ENCODE measurements at regions not wholly inside any gene's neighbourhood (a gene's known extent, or its start where the extent isn't known, plus 50 kb on each side); places are given as distances from the start of the nearest gene placed in this dataset.

DNA sequence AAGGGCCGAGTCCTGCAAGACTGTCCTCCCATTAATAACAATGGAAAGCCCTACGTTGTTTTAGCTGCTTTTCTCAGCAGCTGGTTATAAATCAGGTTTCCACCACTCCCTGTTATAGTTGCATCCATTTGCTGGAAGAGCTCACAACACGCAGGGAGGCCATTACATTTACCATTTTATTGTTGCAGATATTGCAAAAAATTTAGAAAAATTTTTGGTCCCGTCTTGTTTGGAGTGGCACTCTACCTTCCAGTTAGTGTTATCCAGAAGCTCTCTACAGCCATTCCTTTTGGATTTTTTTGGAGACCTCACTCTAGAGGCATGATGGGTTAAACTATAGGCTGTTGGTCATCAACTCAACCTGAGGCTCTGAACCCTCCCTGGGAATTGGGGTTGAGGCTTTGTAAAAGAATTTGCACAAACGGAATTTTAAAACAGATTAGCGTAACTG lies 1532.1 kb upstream of the TPTE start:
- H3K4me3 Mint-ChIP-seq = no peak overlapping the region
- ChIA-PET CTCF (no interaction called here), POLR2A (no interaction called here)
- Histone ChIP-seq H3K9ac (ENCODE audit: low read length) (no peak overlapping the region), H3K9me3 (ENCODE audit: control extremely low read depth in 1 of 3, control insufficient read depth in 2 of 3, insufficient read depth in 1 of 3, low read length in 2 of 3) (peaks cover 3 to 29% (median 6%) of the 10 kb centered on the region in 3 donors), H4K20me1 (ENCODE audit: control insufficient read depth, insufficient read depth, low read length, poor library complexity, severe bottlenecking) (no peaks in the 10 kb centered on the region), H2AFZ (ENCODE audit: insufficient read depth, low read depth, low read length, poor library complexity, severe bottlenecking) (no peak overlapping the region), H3K4me1 (ENCODE audit: control insufficient read depth in 2 of 2, insufficient read depth in 2 of 2, low read length in 2 of 2) (no peaks in the 10 kb centered on the region), H3K79me2 (ENCODE audit: control insufficient read depth, insufficient read depth, low read length) (no peaks in the 10 kb centered on the region), H3K27ac (ENCODE audit: low read length in 2 of 2) (no peak overlapping the region), H3K36me3 (replicated peaks in 1 of 2; ENCODE audit: control extremely low read depth in 1 of 2, control insufficient read depth in 1 of 2, extremely low read depth in 1 of 2, insufficient read depth in 2 of 2, low read length in 1 of 2) (no peaks in the 10 kb centered on the region), H3K4me3 (ENCODE audit: control extremely low read depth in 1 of 5, extremely low read depth in 1 of 5, insufficient read depth in 1 of 5, low read depth in 2 of 5, low read length in 4 of 5) (no peak overlapping the region), H3K27me3 (replicated peaks in 1 of 4; ENCODE audit: control extremely low read depth in 1 of 4, control insufficient read depth in 3 of 4, insufficient read depth in 4 of 4, low read length in 3 of 4) (peaks cover 0 to 13% (median 4%) of the 10 kb centered on the region in 4 experiments), H3K4me2 (replicated peaks; ENCODE audit: low read depth, low read length, poor library complexity, severe bottlenecking) (no peak overlapping the region)
- H3K27ac Mint-ChIP-seq = no peak overlapping the region
- no peak for TF ChIP-seq EZH2 (IDR thresholded peaks at IDR 0.05; ENCODE audit: borderline replicate concordance, insufficient read depth, low read depth, low read length, poor library complexity, severe bottlenecking)
- TF ChIP-seq, protein P1, sequence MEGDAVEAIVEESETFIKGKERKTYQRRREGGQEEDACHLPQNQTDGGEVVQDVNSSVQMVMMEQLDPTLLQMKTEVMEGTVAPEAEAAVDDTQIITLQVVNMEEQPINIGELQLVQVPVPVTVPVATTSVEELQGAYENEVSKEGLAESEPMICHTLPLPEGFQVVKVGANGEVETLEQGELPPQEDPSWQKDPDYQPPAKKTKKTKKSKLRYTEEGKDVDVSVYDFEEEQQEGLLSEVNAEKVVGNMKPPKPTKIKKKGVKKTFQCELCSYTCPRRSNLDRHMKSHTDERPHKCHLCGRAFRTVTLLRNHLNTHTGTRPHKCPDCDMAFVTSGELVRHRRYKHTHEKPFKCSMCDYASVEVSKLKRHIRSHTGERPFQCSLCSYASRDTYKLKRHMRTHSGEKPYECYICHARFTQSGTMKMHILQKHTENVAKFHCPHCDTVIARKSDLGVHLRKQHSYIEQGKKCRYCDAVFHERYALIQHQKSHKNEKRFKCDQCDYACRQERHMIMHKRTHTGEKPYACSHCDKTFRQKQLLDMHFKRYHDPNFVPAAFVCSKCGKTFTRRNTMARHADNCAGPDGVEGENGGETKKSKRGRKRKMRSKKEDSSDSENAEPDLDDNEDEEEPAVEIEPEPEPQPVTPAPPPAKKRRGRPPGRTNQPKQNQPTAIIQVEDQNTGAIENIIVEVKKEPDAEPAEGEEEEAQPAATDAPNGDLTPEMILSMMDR (IDR thresholded peaks at IDR 0.05) = no peak
- intact Hi-C loops (cut with micrococcal nuclease) = no loop called here
- H3K4me1 Mint-ChIP-seq = no peaks in the 10 kb centered on the region
- DNase-seq = no peak
- peaks cover 30% of the 10 kb centered on the region for H3K27me3 Mint-ChIP-seq
- ATAC-seq (ENCODE audit: low read depth) = no peak
- 44% methylated on average over 6 of the region's 6 CpGs for WGBS (ENCODE audit: insufficient coverage)
- peaks cover 16% of the 10 kb centered on the region for H3K9me3 Mint-ChIP-seq (ENCODE audit: insufficient read depth)

DNA sequence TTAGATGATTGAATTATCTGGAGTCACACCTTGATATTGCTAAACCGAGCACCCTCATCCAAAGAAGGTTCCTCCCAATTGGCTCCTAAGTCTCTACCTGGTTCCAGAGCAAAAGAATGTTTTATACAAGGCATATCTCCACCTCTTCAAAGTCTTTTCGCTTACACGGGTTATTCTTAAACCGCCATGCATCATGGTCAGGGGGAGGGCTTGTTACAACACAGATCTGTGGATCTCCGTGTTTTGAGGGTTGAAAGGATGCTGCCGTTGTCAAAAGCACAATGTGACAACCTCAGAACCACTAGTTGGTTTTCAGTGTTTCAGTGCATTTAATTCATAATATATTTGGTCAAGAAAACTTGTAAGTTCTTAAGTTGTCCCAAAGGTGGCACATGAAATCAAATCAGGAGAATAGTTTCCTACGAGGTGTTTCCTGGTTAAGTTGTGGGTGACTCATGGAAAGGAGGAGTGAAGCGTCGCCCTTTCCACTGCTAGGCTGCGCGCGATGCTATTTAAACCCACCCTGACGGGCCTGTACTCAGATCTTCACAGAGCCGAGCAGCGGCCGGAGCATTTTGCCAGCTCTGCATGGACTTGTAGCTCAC lies 1531.6 kb upstream of the TPTE start:
- intact Hi-C loops (cut with micrococcal nuclease) = no loop called here
- Histone ChIP-seq H3K27ac (ENCODE audit: low read length in 2 of 2) (no peak overlapping the region), H3K4me2 (replicated peaks; ENCODE audit: low read depth, low read length, poor library complexity, severe bottlenecking) (no peak overlapping the region), H3K79me2 (ENCODE audit: control insufficient read depth, insufficient read depth, low read length) (no peaks in the 10 kb centered on the region), H2AFZ (ENCODE audit: insufficient read depth, low read depth, low read length, poor library complexity, severe bottlenecking) (no peak overlapping the region), H3K9me3 (ENCODE audit: control extremely low read depth in 1 of 3, control insufficient read depth in 2 of 3, insufficient read depth in 1 of 3, low read length in 2 of 3) (peaks cover 5 to 29% (median 6%) of the 10 kb centered on the region in 3 donors), H3K4me3 (ENCODE audit: control extremely low read depth in 1 of 5, extremely low read depth in 1 of 5, insufficient read depth in 1 of 5, low read depth in 2 of 5, low read length in 4 of 5) (no peak overlapping the region), H3K27me3 (replicated peaks in 1 of 4; ENCODE audit: control extremely low read depth in 1 of 4, control insufficient read depth in 3 of 4, insufficient read depth in 4 of 4, low read length in 3 of 4) (peaks cover 0 to 13% (median 4%) of the 10 kb centered on the region in 4 experiments), H3K9ac (ENCODE audit: low read length) (no peak overlapping the region), H4K20me1 (ENCODE audit: control insufficient read depth, insufficient read depth, low read length, poor library complexity, severe bottlenecking) (no peaks in the 10 kb centered on the region), H3K36me3 (replicated peaks in 1 of 2; ENCODE audit: control extremely low read depth in 1 of 2, control insufficient read depth in 1 of 2, extremely low read depth in 1 of 2, insufficient read depth in 2 of 2, low read length in 1 of 2) (no peaks in the 10 kb centered on the region), H3K4me1 (ENCODE audit: control insufficient read depth in 2 of 2, insufficient read depth in 2 of 2, low read length in 2 of 2) (no peaks in the 10 kb centered on the region)
- POLR2A ChIA-PET = no interaction called here
- Mint-ChIP-seq H3K9me3 (ENCODE audit: insufficient read depth) (peaks cover 16% of the 10 kb centered on the region), H3K4me3 (no peak overlapping the region), H3K4me1 (no peaks in the 10 kb centered on the region), H3K27me3 (peaks cover 30% of the 10 kb centered on the region), H3K27ac (no peak overlapping the region)
- TF ChIP-seq EZH2 (IDR thresholded peaks at IDR 0.05; ENCODE audit: borderline replicate concordance, insufficient read depth, low read depth, low read length, poor library complexity, severe bottlenecking) = no peak
- TF ChIP-seq, protein P1 (IDR thresholded peaks at IDR 0.05) = no peak
- ATAC-seq (ENCODE audit: low read depth) = no peak
- CTCF ChIA-PET = no interaction called here
- WGBS (ENCODE audit: insufficient coverage) = 69% methylated on average over 15 of the region's 16 CpGs
- DNase-seq = no peak
